Esophagus muscularis mucosa (tissue), 3 donors: ENCODE measurements at regions not wholly inside any gene's neighbourhood (a gene's known extent, or its start where the extent isn't known, plus 50 kb on each side); places are given as distances from the start of the nearest gene placed in this dataset.

Experiments
- CTCF ChIP-seq, 3 experiments: fragments of 200-600 bp in 2 of 3; fragments of 450-650 bp in 1 of 3; sonication (generic) in 2 of 3; IDR thresholded peaks; one replicate each; pipeline ENCODE4 v1.5.1; 2017 to 2019; ENCODE audit warnings: antibody characterized with exemption in 3 of 3, mild to moderate bottlenecking in 2 of 3, moderate library complexity in 1 of 3
- POLR2A ChIP-seq: fragments of 450-650 bp; IDR thresholded peaks from one replicate; pipeline ENCODE4 v1.6.1; 2017; ENCODE audit warnings: antibody characterized with exemption, moderate library complexity, mild to moderate bottlenecking, low read depth
- POLR2AphosphoS5 ChIP-seq, 2 donors: sonication (generic); formaldehyde crosslinking; IDR thresholded peaks; one replicate each; pipeline ENCODE4 v1.6.1; 2017; ENCODE audit warnings: antibody characterized with exemption in 2 of 2

DNA sequence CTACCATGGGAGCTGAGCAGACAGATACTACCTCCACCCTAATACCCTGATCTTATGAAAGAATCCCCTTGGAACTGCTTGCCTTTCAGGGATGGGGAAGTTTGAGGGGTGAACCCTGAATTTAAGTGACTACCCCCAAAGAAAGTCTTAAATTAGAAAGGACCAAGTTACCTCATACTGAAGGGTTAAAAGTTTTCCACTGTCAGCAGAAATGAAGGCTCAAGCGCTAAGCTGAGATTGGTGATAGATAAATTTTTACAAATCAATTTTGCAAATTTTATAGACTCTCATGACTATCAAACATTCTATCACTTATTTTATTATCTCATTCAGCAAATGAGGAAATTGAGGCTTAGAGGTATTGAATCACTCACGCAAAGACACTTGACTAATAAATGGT is 233.2 kb upstream of the THSD7B start:
- TF ChIP-seq CTCF (IDR thresholded peaks at IDR 0.05) (no peak), POLR2A (no peak), POLR2AphosphoS5 (IDR thresholded peaks at IDR 0.05) (no peak)
